IMR-90 (cell line): ENCODE measurements at regions not wholly inside any gene's neighbourhood (a gene's known extent, or its start where the extent isn't known, plus 50 kb on each side); places are given as distances from the start of the nearest gene placed in this dataset.

Source experiments
- ATAC-seq: fragments of 200-7000 bp; cut with Tn5 transposase; 2 replicates; pipeline ENCODE4 v1.9.1; 2020; ENCODE audit warnings: low read depth, mild to moderate bottlenecking, moderate library complexity
- BruUV-seq: library from RNA; stranded (reverse); fragments of 400-500 nt; replicated peaks from 2 replicates; lab custom pipeline; 2021; lab: Mats Ljungman, UMichigan
- CTCF ChIA-PET: fragments of 300-600 bp; formaldehyde crosslinking; extraction: SDS; loops from one replicate; lab custom pipeline; 2021; ENCODE audit warnings: antibody characterized with exemption; lab: Yijun Ruan, JAX
- POLR2A ChIA-PET: fragments of 300-600 bp; sonication (Branson Sonifier 250); formaldehyde crosslinking; loops from one replicate; lab custom pipeline; 2022; ENCODE audit warnings: antibody characterized with exemption; ENCODE audit not compliant: unreplicated experiment; lab: Charles Lee
- DNase-seq: peaks from one replicate; pipeline ENCODE4 v3.0.0; 2013
- H2AFZ ChIP-seq: replicated peaks from 2 replicates; pipeline ENCODE3; 2013; ENCODE audit warnings: low read length, mild to moderate bottlenecking; ENCODE audit not compliant: poor library complexity
- H2AK5ac ChIP-seq: 2 replicates; pipeline ENCODE4 v1.6.1; 2013; ENCODE audit warnings: low read depth, low read length, inconsistent platforms
- H2AK9ac ChIP-seq: replicated peaks from 2 replicates; pipeline ENCODE3; 2013; ENCODE audit warnings: mild to moderate bottlenecking, low read depth, low read length, moderate library complexity; ENCODE audit not compliant: poor library complexity
- H2BK120ac ChIP-seq: 2 replicates; pipeline ENCODE4 v1.6.1; 2013; ENCODE audit warnings: low read depth, low read length, inconsistent platforms
- H2BK15ac ChIP-seq: 3 replicates; pipeline ENCODE4 v1.6.1; 2013; ENCODE audit warnings: low read depth, low read length, inconsistent platforms
- H2BK20ac ChIP-seq: 2 replicates; pipeline ENCODE4 v1.6.1; 2013; ENCODE audit warnings: low read depth, mild to moderate bottlenecking, inconsistent platforms, low read length, moderate library complexity
- H2BK5ac ChIP-seq: 2 replicates; pipeline ENCODE4 v1.6.1; 2013; ENCODE audit warnings: mild to moderate bottlenecking, low read depth, low read length, inconsistent platforms; ENCODE audit not compliant: poor library complexity, severe bottlenecking
- H3K14ac ChIP-seq: replicated peaks from 2 replicates; pipeline ENCODE4 v1.6.1; 2013; ENCODE audit warnings: low read depth, low read length, inconsistent platforms
- H3K18ac ChIP-seq: 2 replicates; pipeline ENCODE4 v1.6.1; 2013; ENCODE audit warnings: low read depth, low read length, control low read depth
- H3K23ac ChIP-seq: 2 replicates; pipeline ENCODE4 v1.6.1; 2013; ENCODE audit warnings: low read depth, low read length, inconsistent platforms
- H3K27ac ChIP-seq: 2 replicates; pipeline ENCODE4 v1.5.1; 2013; ENCODE audit warnings: mild to moderate bottlenecking, control low read depth, low read length; ENCODE audit not compliant: insufficient read depth
- H3K27me3 ChIP-seq: 2 replicates; pipeline ENCODE4 v1.6.1; 2013; ENCODE audit warnings: low read length; ENCODE audit not compliant: control insufficient read depth, insufficient read depth
- H3K36me3 ChIP-seq: 2 replicates; pipeline ENCODE4 v1.6.1; 2013; ENCODE audit warnings: low read length, mixed read lengths; ENCODE audit not compliant: control insufficient read depth, insufficient read depth
- H3K4ac ChIP-seq: 2 replicates; pipeline ENCODE4 v1.6.1; 2013; ENCODE audit warnings: low read depth, low read length, inconsistent platforms
- H3K4me1 ChIP-seq: 2 replicates; pipeline ENCODE4 v1.6.1; 2013; ENCODE audit warnings: low read length, mixed read lengths; ENCODE audit not compliant: control insufficient read depth, insufficient read depth
- H3K4me2 ChIP-seq: 2 replicates; pipeline ENCODE4 v1.6.1; 2013; ENCODE audit warnings: low read depth, mild to moderate bottlenecking, control low read depth, low read length, moderate library complexity
- H3K4me3 ChIP-seq: 2 replicates; pipeline ENCODE4 v1.5.1; 2013; ENCODE audit warnings: low read depth, mild to moderate bottlenecking, control low read depth, low read length, moderate library complexity; ENCODE audit not compliant: insufficient read depth
- H3K56ac ChIP-seq: 2 replicates; pipeline ENCODE4 v1.6.1; 2013; ENCODE audit warnings: low read length, inconsistent platforms; ENCODE audit not compliant: insufficient read depth; ENCODE audit errors: extremely low read depth
- H3K79me1 ChIP-seq, 2 experiments: 2 replicates each; pipeline ENCODE4 v1.6.1; 2013; ENCODE audit warnings: low read length in 2 of 2, inconsistent platforms in 1 of 2, low read depth in 1 of 2
- H3K9ac ChIP-seq: 2 replicates; pipeline ENCODE4 v1.6.1; 2013; ENCODE audit warnings: low read depth, low read length, control low read depth
- H3K9me1 ChIP-seq: 2 replicates; pipeline ENCODE4 v1.6.1; 2013; ENCODE audit warnings: low read length, inconsistent platforms; ENCODE audit not compliant: insufficient read depth
- H3K9me3 ChIP-seq: 2 replicates; pipeline ENCODE4 v1.6.1; 2013; ENCODE audit warnings: low read length; ENCODE audit not compliant: control insufficient read depth, insufficient read depth
- H4K20me1 ChIP-seq: 2 replicates; pipeline ENCODE4 v1.6.1; 2013; ENCODE audit warnings: low read length, inconsistent platforms; ENCODE audit not compliant: insufficient read depth
- H4K5ac ChIP-seq: 2 replicates; pipeline ENCODE4 v1.6.1; 2013; ENCODE audit warnings: mild to moderate bottlenecking, low read depth, low read length, control low read depth
- H4K8ac ChIP-seq, 2 experiments: 2 replicates each; pipeline ENCODE4 v1.6.1; 2013; ENCODE audit warnings: low read depth in 2 of 2, low read length in 2 of 2, control low read depth in 1 of 2, inconsistent platforms in 1 of 2
- H4K91ac ChIP-seq: 2 replicates; pipeline ENCODE4 v1.6.1; 2013; ENCODE audit warnings: low read depth, low read length, inconsistent platforms; ENCODE audit not compliant: insufficient read depth
- CHD1 ChIP-seq: IDR thresholded peaks from 2 replicates; pipeline ENCODE4 v1.6.1; 2012; ENCODE audit warnings: low read depth, low read length, improper control_type of control experiment
- WGBS, 2 experiments: methylation state at CpG; one replicate each; pipeline versions ENCODE4 v1.1.5 to v1.1.7; 2013; ENCODE audit warnings: missing lambda C conversion rate in 2 of 2; ENCODE audit not compliant: insufficient read length in 1 of 2; ENCODE audit errors: extremely low coverage in 2 of 2; 5-methylcytosine and 5-hydroxymethylcytosine counted together
- dilution Hi-C: fragments of 300-500 bp; cut with HindIII; formaldehyde crosslinking; loops from one replicate; pipeline ENCODE4 v1.14.3; 2018; ENCODE audit warnings: low sequenced_read_pairs; ENCODE audit not compliant: unreplicated experiment
- in situ Hi-C: fragments of 300-500 bp; cut with MboI; formaldehyde crosslinking; loops from 3 replicates; pipeline ENCODE4 v1.14.3; 2019; ENCODE audit warnings: low sequenced_read_pairs, inconsistent platforms, mixed read lengths
- intact Hi-C: fragments of 100-400 bp; cut with micrococcal nuclease; formaldehyde crosslinking; loops from 2 replicates; pipeline ENCODE4 v1.10.0; 2022

- Histone ChIP-seq H2BK20ac (no peak overlapping the region), H2AFZ (no peak overlapping the region), H3K27ac (no peak overlapping the region), H2AK5ac (no peak overlapping the region), H3K4ac (no peak overlapping the region), H2BK15ac (no peak overlapping the region), H2AK9ac (no peak overlapping the region), H3K27me3 (no peaks in the 10 kb centered on the region), H4K8ac (no peak overlapping the region), H3K56ac (no peak overlapping the region), H3K4me3 (no peak overlapping the region), H4K20me1 (no peaks in the 10 kb centered on the region), H3K14ac (no peak overlapping the region), H2BK120ac (no peak overlapping the region), H3K36me3 (no peaks in the 10 kb centered on the region), H2BK5ac (no peak overlapping the region), H3K9me1 (no peaks in the 10 kb centered on the region), H3K23ac (no peak overlapping the region), H3K9ac (no peak overlapping the region), H4K5ac (no peak overlapping the region), H3K4me1 (no peaks in the 10 kb centered on the region), H4K91ac (no peak overlapping the region), H3K9me3 (no peaks in the 10 kb centered on the region), H3K4me2 (no peak overlapping the region), H3K79me1 (no peaks in the 10 kb centered on the region), H3K18ac (no peak overlapping the region)
- intact Hi-C loops (no loop called here), in situ Hi-C loops (no loop called here), dilution Hi-C loops (no loop called here)
- BruUV-seq, result no TSS peak
- ATAC-seq, result no peak
- CTCF ChIA-PET, result interaction anchor here (0.6 kb wide), 1 partner anchor 10 kb away, joined by 3 read pairs; no protein-coding TSS in a partner anchor
- no peak for TF ChIP-seq CHD1
- POLR2A ChIA-PET, result no interaction called here
- WGBS, 2 experiments, result no CpG with 5 or more reads among the region's 2 CpGs
- no peak for DNase-seq
Observed at GRCh38 chr1:189305279-189305678, 1172.4 kb downstream of the BRINP3 start.
